Neural progenitor cell (in vitro differentiated cells): ENCODE measurements at regions not wholly inside any gene's neighbourhood (a gene's known extent, or its start where the extent isn't known, plus 50 kb on each side); places are given as distances from the start of the nearest gene placed in this dataset.

Experiments used
- CTCF ChIP-seq: fragments of 200-600 bp; sonication (generic); IDR thresholded peaks from 2 replicates; pipeline ENCODE4 v1.5.1; 2017; ENCODE audit warnings: antibody characterized with exemption, mild to moderate bottlenecking
- EZH2 ChIP-seq: fragments of 200-600 bp; sonication (generic); IDR thresholded peaks from 2 replicates; pipeline ENCODE4 v1.6.1; 2017; ENCODE audit warnings: antibody characterized with exemption, mild to moderate bottlenecking, moderate library complexity
- EZH2phosphoT487 ChIP-seq: fragments of 200-600 bp; sonication (generic); IDR thresholded peaks from 2 replicates; pipeline ENCODE4 v1.6.1; 2017; ENCODE audit warnings: antibody characterized with exemption

GRCh38 chr11:28482666-28483065 is 374.5 kb downstream of the METTL15 start:
- TF ChIP-seq CTCF (no peak), EZH2phosphoT487 (no peak), EZH2 (no peak)
